HG03342 (cell line): ENCODE measurements at regions not wholly inside any gene's neighbourhood (a gene's known extent, or its start where the extent isn't known, plus 50 kb on each side); places are given as distances from the start of the nearest gene placed in this dataset.

Experiments used
- ATAC-seq: cut with Tn5 transposase; IDR thresholded peaks from one replicate; pipeline ENCODE4 v1.9.1; 2021; ENCODE audit warnings: mild to moderate bottlenecking, moderate library complexity; ENCODE audit not compliant: unreplicated experiment

DNA sequence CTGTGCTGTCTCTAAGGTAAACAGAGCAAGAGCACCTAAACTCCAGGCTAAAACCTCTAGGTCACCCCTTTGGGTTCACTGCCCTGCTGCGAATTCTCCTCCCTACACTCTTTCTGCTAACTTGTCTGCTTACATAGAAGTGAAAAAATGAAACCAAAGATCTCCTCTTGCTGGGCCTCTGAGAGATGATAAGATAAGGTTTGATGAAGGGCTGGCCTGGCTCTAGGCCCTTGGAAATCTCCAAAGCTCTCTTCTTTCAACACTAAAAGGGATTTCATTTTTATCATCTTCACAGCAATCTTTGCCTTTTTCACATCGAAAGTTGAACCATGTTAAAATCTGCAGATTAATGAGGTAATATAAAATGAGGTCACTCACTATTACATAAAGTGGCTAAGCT lies 450.8 kb upstream of the TLE4 start:
- ATAC-seq, result no peak

DNA sequence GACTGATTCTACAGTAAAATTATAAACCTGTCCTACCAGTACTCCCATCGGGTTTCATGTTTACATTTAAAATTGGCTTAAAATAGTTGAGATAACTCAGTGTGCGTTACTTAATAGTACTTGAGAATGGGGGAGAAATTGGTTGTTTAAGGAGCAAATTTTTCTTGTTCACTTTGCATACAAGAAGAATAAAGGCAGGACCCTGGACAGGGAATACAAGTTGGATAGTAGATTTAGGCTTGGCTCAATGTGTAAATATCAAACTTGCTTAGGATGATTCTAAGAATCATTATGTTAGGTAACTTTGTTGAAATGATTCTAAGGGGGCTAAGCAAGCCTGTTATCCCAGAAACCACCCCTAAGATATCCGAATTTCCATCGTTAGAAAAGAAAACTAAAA lies 448.4 kb upstream of the TLE4 start:
- no peak for ATAC-seq

DNA sequence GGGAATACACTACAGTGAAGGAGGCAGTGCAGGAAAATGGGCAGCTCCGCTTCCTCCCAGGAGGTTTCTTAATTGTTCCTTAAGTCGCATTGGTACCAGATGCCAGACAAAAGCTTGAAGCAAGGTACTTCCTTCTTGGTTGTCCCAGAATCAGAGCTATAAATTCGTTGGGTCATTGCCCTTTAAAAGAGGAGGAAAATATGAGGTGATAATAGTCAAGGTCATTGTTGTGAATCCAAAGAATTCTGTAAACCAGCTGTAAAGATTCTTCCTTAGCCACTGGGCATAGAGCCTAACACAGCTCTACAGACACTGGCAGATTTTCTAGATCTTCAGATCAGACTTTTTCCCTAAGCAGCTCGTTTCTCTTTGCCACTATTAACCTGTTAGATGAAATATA lies 444.1 kb upstream of the TLE4 start:
- ATAC-seq, result no peak

DNA sequence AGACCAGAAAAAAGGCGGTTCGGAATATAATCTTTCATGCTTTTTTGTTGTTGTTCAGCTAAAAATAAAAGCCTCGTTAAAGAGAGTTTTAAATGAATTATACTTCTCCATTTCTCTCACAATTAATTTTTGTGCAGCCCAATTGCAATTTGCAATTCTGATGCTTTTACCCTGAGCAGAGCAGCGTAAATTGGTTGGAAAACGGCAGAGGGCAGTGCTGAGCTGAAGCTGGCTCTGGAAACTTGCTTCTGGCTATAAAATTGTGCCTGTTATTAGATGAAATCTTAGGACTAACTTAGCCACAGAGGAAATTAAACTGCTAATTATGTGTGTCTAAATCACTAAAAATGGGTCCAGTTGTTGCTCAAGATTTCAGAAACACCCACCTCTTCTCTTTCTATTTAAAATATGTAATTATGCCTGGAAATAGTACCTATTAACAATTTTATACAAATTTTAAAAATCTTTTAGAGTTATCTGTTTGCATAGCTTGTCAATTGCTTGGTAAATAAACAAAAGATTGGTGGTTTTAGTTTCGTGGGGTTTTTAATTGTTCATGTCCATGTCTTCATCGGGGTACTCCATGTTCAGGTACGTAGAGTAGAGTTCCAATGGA lies 441.8 kb upstream of the TLE4 start:
- no peak for ATAC-seq

DNA sequence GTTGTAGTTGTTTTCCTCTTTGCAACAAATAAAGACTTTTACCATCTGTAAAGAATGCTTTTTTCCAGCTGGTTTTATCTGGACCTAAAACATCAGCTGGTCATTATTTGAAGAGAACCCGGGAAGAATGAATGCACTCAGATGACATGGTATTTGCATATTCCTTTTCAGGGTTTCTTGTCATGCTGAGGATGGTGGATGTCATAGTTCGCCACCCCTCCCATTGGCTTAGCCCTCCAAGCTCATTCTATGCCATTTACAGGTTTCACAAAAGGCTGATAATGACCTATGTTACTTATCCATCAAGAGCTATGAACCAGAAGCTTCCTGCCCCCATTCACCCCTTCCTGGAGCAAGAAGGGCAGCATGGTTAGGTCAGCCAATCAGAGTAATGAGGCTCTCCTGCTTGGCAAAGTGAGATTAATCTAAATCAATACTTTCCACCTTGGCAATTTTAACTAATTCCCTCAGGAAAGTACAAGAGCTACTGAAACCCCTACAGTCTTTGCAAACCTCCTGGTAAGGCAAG lies 440.5 kb upstream of the TLE4 start:
- no peak for ATAC-seq

DNA sequence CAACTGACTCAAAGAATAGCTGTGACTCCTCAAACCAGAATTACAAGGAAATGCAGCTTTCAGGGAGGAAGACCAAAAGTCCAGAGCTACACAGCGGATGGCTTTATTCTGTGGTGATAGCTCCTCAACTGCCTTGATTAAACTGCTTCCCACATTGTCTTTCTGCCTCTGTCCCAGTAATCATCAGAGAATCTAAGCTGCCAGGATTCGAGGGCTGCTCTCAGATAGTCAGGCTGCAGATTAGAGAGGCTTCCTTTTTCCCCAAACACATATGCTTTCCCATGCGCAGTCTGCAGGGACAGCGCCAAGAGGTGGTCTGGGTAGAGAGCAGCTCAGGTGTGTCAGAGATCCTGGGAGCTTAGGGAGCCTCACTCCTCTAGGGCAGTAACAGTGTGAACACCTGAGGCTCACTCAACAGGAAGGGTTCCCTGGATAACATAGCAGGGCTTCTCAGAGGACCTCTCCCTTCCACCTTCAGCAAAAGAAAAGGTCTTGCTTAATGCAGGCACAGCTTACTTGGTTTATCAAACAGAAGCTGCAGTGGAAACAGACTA lies 439.9 kb upstream of the TLE4 start:
- no peak for ATAC-seq

DNA sequence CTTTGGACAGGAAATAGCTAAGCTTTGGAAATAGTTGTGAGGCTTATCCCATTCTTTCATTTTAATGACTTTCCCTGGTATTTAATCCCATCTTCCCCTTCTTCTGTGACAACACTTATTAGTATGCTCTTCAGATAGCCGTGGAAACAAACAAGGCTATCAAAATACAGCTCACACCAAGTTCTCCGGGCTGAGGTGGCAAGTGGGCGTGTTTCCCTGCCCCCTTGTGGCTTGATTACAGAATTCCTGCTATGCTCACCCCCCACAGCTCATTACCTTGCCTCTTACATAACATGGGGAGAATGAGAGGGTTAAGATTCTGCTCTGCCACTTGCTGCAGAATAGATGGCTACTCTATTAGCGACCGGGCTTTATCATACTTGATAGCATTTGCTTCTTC lies 437.1 kb upstream of the TLE4 start:
- no peak for ATAC-seq

DNA sequence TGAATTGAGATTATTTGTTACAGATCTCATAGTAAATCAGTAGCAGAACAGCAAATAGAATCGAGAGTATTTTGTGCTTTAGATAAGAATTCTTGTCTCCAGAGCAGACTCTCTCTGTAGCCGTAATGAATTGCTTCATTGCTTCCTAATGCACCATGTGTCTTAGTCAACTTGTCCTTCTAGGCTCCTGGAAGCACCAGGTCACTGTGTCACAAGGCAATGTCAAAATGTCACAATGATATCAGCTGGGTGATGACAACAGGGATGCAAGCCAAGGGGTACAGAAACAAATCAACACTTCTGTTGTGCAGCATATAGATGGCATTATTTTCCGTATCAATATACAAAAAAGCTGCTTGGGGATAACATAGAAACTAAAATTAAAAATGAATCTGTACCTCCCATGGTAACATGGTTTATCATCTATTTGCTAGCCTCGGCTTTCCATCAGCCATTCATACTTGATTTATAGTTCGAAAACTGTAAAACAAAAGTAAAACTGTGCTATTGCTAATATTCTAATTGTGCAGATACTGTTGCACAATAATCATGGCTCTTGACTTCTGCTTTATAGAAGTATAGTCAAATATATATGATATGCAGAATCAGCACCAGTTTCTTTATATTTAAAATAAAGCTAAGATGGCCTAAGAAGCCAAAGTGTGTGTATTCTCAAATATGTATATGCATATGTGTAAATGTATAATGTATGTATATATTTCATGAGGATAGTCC lies 435.9 kb upstream of the TLE4 start:
- ATAC-seq, result no peak

DNA sequence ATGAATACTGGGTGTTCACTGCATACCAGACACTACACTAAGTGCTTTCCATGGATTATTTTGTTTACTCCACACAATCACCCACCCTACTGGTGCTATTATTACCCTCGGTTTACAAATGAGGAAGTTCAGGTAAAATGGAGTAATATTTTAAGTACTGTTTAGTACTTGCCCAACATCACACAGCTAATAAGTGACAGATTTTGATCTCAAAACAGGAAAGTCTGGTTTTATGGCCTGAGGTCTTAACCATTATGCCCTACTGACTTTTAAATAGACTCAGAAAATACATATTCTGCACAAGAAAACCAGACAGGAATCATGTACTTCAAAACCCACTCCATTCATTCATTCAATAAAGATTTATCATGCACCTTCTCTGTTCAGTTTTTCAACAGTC lies 431.0 kb upstream of the TLE4 start:
- ATAC-seq, result no peak

DNA sequence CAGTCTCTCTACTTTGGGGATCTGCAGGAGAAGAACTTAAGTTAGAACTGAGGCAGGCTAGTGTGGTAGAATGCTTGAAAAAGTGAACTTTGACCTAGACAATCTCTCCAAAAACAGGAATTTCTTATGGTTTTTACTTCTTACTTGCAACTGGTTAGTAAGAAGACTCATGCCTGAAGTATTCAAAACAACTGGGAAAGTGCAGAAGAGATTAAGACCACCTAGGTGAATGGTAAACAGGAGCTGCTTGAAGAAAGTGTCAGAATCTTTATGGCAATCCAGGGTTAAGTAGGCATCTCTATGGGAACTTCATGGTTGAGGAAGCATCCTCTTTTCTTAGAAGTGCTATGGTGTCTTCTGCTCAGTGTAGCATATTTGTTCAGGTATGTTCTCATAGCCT lies 428.6 kb upstream of the TLE4 start:
- no peak for ATAC-seq

DNA sequence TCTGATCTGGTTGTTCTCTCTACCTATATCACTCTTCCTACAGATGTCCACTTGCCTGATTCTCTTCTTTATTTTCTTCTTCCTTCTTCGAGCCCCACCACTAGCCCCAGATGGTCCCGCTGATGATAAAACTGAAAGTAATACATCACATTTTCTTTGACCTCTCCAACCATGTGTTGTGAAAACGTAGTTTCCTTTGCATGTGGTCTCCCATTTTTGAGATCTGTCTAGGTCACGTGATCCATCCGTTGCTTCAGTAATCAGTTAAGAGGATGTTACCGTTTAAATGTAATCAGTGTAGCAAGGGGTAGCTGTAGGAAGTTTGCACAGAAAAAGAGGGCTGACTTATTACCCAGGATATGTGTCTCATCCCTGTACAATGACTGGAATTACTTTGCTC lies 426.3 kb upstream of the TLE4 start:
- no peak for ATAC-seq

DNA sequence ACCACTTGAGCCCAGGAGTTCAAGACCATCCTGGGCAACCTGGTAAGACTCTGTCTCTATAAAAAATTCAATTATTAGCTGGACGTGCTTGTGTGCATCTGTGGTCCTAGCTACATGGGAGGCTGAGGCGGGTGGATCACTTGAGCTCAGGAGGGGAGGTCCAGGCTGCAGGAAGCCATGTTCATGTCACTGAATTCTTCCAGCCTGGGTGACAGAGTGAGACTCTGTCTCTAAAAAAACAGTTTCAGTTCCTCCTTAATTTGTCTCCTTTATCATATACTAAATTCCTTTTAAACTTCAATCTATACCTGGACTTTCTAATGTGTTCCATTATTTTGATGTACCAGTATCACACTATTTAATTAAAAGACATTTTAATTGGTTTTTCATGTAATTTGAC lies 422.2 kb upstream of the TLE4 start:
- ATAC-seq, result no peak

DNA sequence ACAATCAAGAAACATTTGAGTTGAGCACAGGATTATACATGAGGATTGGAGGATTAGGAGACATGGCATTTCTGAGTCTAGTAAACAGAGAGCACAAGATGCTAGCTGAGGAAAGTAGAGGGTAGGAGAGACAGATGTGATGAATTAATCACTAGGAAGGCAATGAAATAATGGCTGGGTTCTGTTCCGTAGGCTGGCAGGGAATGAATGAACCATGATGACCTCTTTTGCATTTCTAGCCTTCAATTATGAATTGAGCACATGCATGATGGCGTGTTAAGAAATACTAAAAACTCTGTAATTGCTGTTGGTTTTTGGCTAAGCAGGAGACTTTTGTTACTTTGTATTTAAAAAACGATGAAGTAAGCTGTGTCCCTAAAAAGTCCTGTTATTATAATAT lies 420.0 kb upstream of the TLE4 start:
- no peak for ATAC-seq

DNA sequence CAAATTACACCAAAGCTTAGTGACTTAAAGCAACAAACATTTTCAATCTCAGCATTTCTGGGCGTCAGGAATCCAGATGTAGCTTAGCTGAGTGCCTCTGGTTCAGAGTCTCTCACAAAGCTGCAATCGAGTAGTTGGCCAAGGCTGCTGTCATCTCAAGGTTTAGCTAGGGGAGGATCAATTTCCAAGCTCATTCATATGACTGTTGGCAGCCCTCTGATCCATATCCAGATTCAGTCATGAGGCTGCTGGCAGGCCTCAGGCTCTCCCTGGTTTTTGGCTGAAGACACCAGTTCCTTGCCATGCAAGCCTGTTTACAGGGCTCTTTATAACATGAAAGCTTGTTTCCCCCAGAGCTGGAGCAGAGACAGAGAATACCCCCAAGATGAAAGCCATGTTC lies 419.5 kb upstream of the TLE4 start:
- no peak for ATAC-seq

DNA sequence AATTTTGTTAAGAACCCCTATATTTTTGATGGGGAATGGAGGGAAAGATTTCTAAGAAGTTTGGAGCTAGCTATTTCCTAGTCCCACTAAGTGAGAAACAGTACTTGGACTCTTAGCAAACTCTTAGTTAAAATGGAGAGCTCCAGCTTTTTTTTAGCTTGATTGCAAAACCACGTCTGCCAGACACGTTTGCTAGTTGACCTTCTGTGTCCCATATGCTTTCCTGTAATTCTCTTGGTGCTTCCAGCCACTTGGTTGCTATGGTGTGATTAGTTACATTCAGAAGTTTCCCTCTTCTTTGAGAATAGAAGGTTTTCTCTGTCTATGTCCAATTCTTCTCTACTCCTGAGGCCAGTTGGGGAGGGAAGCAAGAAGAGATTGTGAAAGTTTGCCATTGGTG lies 417.0 kb upstream of the TLE4 start:
- no peak for ATAC-seq

DNA sequence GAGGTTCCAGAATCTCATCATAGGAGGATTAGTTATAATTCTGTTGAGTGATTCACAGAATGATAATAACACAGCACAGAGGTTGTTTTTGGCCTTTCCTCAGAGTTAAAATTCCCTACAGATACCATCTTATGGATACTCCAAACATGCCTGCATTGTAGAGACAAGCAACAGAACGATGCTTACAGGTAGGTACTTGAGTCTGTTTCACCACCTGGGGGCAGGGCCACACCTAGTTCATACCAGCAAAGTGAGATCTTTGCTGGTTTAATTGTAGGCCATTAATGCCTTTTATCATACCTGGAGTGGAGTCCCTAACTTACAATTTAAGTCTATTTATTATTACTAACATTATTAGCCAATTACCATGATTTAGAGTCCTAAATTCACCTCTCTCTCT lies 416.5 kb upstream of the TLE4 start:
- ATAC-seq, result no peak

DNA sequence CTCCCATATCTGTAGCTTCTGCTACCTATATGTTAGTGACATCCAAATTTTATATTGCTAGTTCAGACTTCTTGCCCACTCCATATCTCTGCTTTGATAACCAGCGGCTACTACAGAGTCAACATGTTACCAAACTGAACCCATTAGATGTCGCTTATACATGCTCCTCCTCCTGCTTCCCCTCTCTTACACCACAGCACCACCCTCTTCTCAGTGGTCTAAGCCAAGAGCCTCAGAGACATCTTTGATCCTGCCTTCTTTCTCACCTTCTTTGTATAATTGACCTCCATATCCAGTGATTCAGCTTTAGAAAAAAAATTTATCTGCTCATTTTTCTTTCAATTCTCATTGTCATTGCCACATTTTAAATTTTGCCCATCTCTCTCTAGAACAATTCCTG lies 408.2 kb upstream of the TLE4 start:
- no peak for ATAC-seq

DNA sequence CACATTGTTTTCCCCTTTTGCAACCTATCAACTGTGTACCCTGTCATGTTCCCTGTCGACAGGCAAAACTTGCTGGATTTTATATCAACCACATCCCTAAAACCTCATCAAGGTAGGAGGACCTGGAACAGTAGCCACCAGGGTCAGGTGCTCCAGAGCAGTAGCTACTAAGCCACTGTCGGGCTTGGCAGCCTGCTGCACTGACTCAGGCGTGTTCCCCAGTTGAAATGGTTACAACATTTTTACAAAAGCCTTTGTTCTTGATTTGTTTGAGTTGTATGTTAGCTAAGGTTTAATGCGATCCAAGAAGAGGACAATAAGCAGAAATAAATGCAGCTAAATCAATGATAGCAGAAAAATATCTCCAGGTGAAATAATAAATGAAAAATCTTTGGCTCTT lies 407.4 kb upstream of the TLE4 start:
- no peak for ATAC-seq

DNA sequence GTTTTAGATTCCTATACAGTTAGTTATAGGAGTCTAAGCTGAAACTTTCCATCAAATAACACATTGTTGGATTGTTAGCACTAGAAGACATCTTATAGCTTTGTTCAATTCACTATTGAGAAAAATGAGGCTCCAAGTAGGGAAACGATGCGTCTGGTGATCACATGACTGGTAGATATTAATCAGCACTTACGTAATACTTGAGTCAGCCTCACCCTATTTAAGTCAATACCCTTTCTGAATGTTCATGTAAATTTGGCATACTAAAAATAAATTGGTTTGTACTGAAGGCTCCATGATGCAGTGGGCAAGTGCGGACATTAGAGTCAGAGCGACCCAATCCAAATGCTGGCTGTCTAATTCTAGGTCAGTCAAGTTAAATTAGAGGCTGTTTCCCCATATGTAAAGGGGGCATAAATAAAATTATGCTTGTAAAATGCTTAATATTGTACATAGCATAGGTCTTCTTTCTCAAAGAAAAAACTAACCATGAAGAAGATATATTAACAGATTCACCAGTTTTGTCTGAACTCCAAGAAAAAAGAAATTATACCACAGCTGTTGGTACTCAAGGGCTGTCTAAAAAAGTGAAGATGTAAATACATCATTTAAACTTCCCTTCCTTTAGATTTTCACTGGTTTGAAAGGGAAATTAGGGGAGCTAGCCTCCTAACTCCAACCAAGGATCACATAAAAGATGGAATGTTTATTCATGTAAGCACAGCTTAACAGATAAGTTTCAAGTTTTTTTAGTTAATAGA lies 406.6 kb upstream of the TLE4 start:
- ATAC-seq, result no peak

DNA sequence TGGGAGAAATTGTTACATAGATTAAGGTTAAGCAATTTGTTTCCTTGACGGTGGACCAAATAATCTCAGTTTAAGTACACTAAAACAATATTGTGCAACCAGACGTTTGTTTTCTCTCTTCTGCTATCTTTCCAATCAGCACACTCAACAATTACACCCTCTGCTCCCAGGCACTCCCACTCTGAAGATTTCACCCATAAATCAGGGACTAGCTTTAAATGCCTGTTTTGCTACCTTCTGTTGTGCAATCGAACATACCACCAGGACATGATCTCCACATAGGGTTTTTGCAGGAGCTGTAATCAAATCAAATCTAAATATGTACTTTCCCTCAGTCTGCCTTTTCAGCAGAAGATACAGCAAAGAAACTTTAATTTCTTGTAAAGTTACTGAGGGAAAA lies 405.8 kb upstream of the TLE4 start:
- ATAC-seq, result no peak

DNA sequence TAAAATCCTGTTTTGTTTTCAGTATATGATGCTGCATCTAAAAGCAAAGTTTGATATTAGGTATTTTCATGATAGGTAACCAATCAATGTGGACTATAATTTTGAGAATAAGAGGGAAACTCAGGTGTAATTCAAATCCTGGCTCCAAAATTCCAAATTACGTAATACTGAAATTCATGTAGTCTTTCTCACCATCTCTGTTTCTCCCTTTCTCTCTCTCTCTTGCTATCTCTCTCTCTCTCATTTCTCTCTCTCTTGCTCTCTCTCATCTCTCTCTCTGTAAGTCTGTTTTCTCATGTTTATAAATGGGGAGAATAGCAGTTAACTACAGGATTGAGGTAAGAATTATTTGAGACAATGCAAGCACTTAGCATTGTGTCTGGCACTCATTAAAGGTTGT lies 401.1 kb upstream of the TLE4 start:
- ATAC-seq, result no peak

DNA sequence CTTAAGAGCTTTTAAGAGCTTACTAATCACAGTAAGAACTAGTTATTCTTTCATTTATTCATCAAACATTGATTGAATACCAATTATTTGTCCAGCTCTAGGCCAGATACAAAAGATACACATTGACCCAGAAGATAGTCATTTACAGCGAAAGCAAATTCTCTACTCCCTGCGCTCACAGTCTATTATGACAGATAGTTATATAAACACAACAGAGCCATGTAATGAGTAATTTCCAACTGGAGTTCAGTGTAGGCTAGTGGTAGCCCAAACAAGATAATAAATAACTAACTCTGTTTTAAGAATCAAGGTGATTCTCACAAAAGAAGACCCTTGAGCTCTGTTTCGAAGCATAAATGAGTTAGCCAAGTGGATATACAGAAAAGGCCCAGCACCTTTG lies 397.8 kb upstream of the TLE4 start:
- ATAC-seq, result no peak
